Glomerular visceral epithelial cell (primary cell): ENCODE measurements at regions not wholly inside any gene's neighbourhood (a gene's known extent, or its start where the extent isn't known, plus 50 kb on each side); places are given as distances from the start of the nearest gene placed in this dataset.
"Not testable (repeated sequence)": the region's sequence is repeated elsewhere in the genome, so short reads cannot be mapped to it uniquely, and the experiment has no call there.

ENCODE experiments used
- DNase-seq: peaks from one replicate; pipeline ENCODE4 v3.0.0-alpha.2; 2016; ENCODE audit errors: extremely low spot score

GRCh38 chr1:29396438-29397255 lies 160.3 kb downstream of the PTPRU start:
- DNase-seq, result no peak

GRCh38 chr1:29395736-29396437 lies 159.6 kb downstream of the PTPRU start:
- DNase-seq, result no peak

GRCh38 chr1:29394521-29395225 lies 158.4 kb downstream of the PTPRU start:
- DNase-seq, result no peak

- no peak for DNase-seq
Observed at GRCh38 chr1:29393451-29393826, 157.1 kb downstream of the PTPRU start.

- no peak for DNase-seq
Observed at GRCh38 chr1:29392486-29393450, 156.4 kb downstream of the PTPRU start.

- DNase-seq, result no peak
Observed at GRCh38 chr1:29392036-29392435, 155.7 kb downstream of the PTPRU start.

GRCh38 chr1:29391362-29391880 lies 155.1 kb downstream of the PTPRU start:
- no peak for DNase-seq

GRCh38 chr1:29390491-29391361 lies 154.4 kb downstream of the PTPRU start:
- no peak for DNase-seq

GRCh38 chr1:29390075-29390474 lies 153.8 kb downstream of the PTPRU start:
- DNase-seq, result no peak

- DNase-seq, result no peak
Observed at GRCh38 chr1:29389533-29390041, 153.3 kb downstream of the PTPRU start.

GRCh38 chr1:29388884-29389283 lies 152.6 kb downstream of the PTPRU start:
- no peak for DNase-seq

GRCh38 chr1:29388170-29388569 lies 151.8 kb downstream of the PTPRU start:
- no peak for DNase-seq

GRCh38 chr1:29387210-29387609 lies 150.9 kb downstream of the PTPRU start:
- no peak for DNase-seq

GRCh38 chr1:29386453-29386852 lies 150.1 kb downstream of the PTPRU start:
- DNase-seq, result not testable (repeated sequence)

- no peak for DNase-seq
Observed at GRCh38 chr1:29385966-29386365, 149.6 kb downstream of the PTPRU start.

GRCh38 chr1:29384496-29385015 lies 148.2 kb downstream of the PTPRU start:
- DNase-seq, result no peak

GRCh38 chr1:29383746-29384371 lies 147.5 kb downstream of the PTPRU start:
- no peak for DNase-seq

- no peak for DNase-seq
Observed at GRCh38 chr1:29382851-29383745, 146.8 kb downstream of the PTPRU start.
